ENCODE measurements at regions not wholly inside any gene's neighbourhood (a gene's known extent, or its start where the extent isn't known, plus 50 kb on each side); places are given as distances from the start of the nearest gene placed in this dataset.
A peak's percentile ranks its signal among the peaks of the same experiment; 100 is the strongest.
"Not testable (repeated sequence)": the region's sequence is repeated elsewhere in the genome, so short reads cannot be mapped to it uniquely, and the experiment has no call there.

DNA sequence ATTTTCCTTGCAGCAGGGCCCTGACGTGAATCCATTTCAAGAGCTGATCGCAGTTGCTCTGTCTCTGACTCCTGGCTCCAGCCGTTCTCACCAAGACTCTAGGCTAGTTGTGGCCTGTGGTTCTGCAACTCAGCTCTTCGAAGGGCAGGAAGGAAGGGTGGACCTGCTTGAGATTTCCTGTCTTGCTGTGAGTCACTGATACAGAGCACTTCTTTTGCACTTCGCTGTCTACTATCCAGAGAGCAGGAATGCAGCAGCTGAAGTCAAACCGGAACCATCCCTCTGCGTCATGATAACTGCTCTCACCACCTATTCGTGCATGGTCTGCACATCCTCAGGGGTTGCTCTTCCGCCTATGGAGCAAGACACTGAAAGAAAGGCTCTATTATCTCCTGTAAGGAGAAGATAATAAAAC, 59.7 kb downstream of the RAP2B start:
- peaks cover 2% of the 10 kb centered on the region for H3K36me3 Mint-ChIP-seq (ENCODE audit: insufficient read depth)
- ATAC-seq, result peak; percentile 96 to 98
- peaks cover 6% of the 10 kb centered on the region for H3K9me3 Mint-ChIP-seq
- H3K27me3 Mint-ChIP-seq (ENCODE audit: low read depth), result no peaks in the 10 kb centered on the region
- DNase-seq, result peak; percentile 56
- peaks cover 64% of the 10 kb centered on the region for H3K4me1 Mint-ChIP-seq (ENCODE audit: low read depth)
- peak overlapping the region; percentile 80 for H3K4me3 Mint-ChIP-seq

DNA sequence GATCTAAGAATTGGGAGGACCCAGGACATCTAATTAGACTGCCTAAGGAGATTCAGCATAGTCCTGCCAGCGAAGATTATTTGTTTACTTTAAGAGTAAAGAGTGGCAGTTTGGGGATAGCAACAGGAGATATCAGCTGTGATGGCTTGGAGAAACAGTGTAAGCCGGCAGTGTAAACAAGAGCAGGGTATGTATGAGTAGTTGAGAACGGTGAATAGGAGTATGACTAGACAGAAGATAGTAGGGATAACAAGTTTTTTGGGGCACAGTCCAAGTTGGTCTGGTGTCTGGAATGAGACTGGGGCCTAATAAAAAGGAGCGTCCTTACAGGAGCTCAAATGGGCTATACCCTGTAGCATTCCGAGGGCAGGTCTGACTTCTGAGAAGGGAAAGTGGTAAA, 64.9 kb downstream of the RAP2B start:
- not testable (repeated sequence) for ATAC-seq; H3K9me3 Mint-ChIP-seq; DNase-seq; H3K27me3 Mint-ChIP-seq (ENCODE audit: low read depth); H3K36me3 Mint-ChIP-seq (ENCODE audit: insufficient read depth); H3K4me3 Mint-ChIP-seq
- peaks cover 21% of the 10 kb centered on the region for H3K4me1 Mint-ChIP-seq (ENCODE audit: low read depth)

DNA sequence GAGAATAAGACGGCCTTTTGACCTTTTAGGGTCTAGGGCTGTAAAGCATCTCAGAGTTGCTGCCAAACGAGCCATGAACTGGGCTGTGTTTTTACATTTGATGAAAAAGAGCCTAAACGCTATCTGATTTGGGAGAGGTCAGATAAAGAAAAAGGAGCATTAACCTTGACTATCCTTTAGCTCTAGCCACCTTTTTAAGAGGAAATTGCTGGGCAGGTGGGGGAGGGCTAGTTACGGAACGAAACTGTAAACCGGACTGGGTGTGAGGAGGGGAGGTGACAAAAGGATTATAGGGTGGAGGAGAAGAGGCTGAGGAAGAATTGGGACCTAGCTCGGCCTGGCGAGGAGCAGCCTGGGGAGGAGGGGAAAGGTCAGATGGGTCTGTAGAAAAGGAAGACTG, 68.4 kb downstream of the RAP2B start:
- DNase-seq; H3K9me3 Mint-ChIP-seq; ATAC-seq; H3K36me3 Mint-ChIP-seq (ENCODE audit: insufficient read depth); H3K4me3 Mint-ChIP-seq; H3K27me3 Mint-ChIP-seq (ENCODE audit: low read depth): not testable (repeated sequence)
- peaks cover 13% of the 10 kb centered on the region for H3K4me1 Mint-ChIP-seq (ENCODE audit: low read depth)

DNA sequence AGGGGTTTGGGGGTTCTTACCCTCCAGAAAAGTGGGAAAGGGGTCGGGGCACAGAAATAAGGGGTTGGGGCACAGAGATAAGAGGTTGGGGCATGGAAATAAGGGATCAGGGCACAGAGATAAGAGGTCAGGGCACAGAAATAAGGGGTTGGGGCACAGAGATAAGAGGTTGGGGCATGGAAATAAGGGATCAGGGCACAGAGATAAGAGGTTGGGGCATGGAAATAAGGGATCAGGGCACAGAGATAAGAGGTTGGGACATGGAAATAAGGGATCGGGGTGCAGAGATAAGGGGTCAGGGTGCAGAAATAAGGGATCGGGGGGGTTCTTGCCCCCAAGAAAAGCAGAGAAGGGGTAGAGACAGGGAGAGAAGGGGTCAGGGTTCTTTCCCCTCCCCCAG, 69.2 kb downstream of the RAP2B start:
- H3K4me3 Mint-ChIP-seq; H3K27me3 Mint-ChIP-seq (ENCODE audit: low read depth); H3K36me3 Mint-ChIP-seq (ENCODE audit: insufficient read depth); ATAC-seq; H3K9me3 Mint-ChIP-seq; DNase-seq: not testable (repeated sequence)
- peaks cover 13% of the 10 kb centered on the region for H3K4me1 Mint-ChIP-seq (ENCODE audit: low read depth)

DNA sequence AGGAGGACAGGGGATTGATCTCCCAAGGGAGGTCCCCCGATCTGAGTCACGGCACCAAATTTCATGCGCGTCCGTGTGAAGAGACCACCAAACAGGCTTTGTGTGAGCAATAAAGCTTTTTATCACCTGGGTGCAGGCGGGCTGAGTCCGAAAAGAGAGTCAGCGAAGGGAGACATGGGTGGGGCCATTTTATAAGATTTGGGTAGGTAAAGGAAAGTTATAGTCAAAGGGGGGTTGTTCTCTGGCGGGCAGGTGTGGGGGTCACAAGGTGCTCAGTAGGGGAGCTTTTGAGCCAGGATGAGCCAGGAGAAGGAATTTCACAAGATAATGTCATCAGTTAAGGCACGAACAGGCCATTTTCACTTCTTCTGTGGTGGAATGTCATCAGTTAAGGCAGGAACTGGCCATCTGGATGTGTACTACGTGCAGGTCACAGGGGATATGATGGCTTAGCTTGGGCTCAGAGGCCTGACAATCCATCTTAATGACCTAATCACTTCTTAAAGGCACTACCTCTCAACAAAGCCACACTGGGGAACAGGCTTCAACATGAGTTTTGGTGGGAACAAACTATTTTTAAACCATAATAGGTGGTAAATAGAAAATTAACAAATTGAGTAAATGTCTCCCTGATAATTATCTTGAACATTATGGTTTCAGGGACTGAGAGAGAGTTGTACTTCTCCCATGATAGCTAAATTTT, 70.2 kb downstream of the RAP2B start:
- DNase-seq; H3K4me3 Mint-ChIP-seq; ATAC-seq; H3K27me3 Mint-ChIP-seq (ENCODE audit: low read depth); H3K9me3 Mint-ChIP-seq; H3K36me3 Mint-ChIP-seq (ENCODE audit: insufficient read depth): not testable (repeated sequence)
- H3K4me1 Mint-ChIP-seq (ENCODE audit: low read depth), result peaks cover 13% of the 10 kb centered on the region

DNA sequence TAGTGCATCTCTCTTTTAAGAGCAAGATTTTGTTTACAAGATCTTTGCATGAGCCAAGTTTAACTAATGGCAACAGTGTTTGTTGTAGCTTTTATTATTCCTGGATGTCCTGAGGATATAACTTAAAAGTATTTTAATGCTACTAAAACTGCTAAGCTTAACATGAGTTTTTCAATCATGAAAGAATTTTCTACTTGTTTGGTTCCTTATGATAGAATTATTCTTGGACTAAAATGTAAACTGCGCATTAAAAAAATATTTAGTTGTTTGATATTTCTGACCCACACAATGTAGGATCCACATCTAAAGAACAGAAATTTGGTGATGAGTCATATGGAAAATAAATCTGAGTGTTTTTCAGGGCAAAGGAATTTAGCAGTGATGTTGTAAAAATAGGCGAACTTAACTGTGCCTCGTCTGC, 70.8 kb downstream of the RAP2B start:
- H3K27me3 Mint-ChIP-seq (ENCODE audit: low read depth), result no peaks in the 10 kb centered on the region
- H3K4me1 Mint-ChIP-seq (ENCODE audit: low read depth), result peaks cover 13% of the 10 kb centered on the region
- H3K9me3 Mint-ChIP-seq, result no peaks in the 10 kb centered on the region
- DNase-seq (no peak), ATAC-seq (no peak)
- H3K4me3 Mint-ChIP-seq, result no peak overlapping the region
- no peaks in the 10 kb centered on the region for H3K36me3 Mint-ChIP-seq (ENCODE audit: insufficient read depth)

DNA sequence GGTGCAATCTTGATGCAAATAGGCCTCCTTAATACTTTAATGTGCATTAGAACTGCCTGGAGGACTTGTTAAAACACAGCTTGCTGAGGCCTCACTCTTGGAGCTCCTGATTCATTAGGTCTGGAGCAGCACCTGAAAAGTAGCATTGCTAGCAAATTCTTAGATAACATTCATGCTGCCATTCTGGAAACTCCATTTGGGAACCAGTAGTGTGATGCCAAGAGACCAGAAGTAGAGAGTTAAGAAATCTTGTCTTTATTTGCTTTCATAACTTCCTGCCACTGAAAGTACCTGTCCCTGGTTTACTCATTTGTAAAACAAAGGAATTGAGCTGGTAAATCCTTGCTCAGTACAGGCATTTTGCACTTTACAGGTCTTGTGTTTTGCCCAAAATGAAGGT, 72.0 kb downstream of the RAP2B start:
- no peaks in the 10 kb centered on the region for H3K27me3 Mint-ChIP-seq (ENCODE audit: low read depth)
- no peaks in the 10 kb centered on the region for H3K36me3 Mint-ChIP-seq (ENCODE audit: insufficient read depth)
- DNase-seq (no peak), ATAC-seq (no peak)
- no peaks in the 10 kb centered on the region for H3K9me3 Mint-ChIP-seq
- H3K4me1 Mint-ChIP-seq (ENCODE audit: low read depth), result peaks cover 13% of the 10 kb centered on the region
- no peak overlapping the region for H3K4me3 Mint-ChIP-seq

DNA sequence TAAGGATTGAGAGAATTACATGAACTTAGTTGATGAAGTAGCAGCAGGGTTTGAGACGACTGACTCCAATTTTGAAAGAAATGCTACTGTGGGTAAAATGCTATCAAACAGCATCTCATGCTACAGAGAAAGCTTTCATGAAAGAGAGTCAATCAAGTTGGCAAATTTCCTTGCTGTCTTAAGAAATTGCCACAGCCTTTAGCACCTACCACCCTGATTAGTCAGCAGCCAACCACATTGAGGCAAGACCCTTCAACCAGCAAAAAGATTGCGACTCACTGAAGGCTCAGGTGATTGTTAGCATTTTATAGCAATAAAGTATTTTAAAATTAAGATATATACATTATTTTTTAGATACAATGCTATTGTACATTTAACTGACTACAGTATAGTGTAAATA, 80.9 kb downstream of the RAP2B start:
- Mint-ChIP-seq H3K4me1 (ENCODE audit: low read depth) (peaks cover 14% of the 10 kb centered on the region), H3K36me3 (ENCODE audit: insufficient read depth) (peaks cover 1% of the 10 kb centered on the region), H3K4me3 (no peak overlapping the region), H3K9me3 (peaks cover 3% of the 10 kb centered on the region), H3K27me3 (ENCODE audit: low read depth) (no peaks in the 10 kb centered on the region)
- ATAC-seq (no peak), DNase-seq (no peak)

DNA sequence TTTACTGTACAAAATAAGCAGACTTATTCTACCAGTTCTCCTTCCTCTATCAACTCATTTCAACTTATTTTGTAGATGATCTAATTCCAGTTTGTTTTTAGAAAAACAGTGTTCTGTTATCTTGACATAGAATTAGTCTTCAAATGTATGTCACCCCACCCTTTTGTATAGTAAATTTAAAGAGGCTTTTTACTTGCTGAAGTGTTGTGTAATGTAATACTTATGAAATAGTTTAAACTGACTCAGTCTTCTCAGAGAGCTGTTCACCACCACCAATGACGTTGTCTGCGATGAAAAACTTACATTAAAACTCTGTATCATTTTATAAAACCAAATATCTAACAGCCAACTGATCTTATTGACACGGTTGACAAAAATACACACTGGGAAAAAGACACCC, 82.9 kb downstream of the RAP2B start:
- Mint-ChIP-seq H3K9me3 (peaks cover 3% of the 10 kb centered on the region), H3K36me3 (ENCODE audit: insufficient read depth) (peaks cover 1% of the 10 kb centered on the region), H3K27me3 (ENCODE audit: low read depth) (no peaks in the 10 kb centered on the region), H3K4me3 (no peak overlapping the region), H3K4me1 (ENCODE audit: low read depth) (peaks cover 25% of the 10 kb centered on the region)
- ATAC-seq (no peak), DNase-seq (no peak)

DNA sequence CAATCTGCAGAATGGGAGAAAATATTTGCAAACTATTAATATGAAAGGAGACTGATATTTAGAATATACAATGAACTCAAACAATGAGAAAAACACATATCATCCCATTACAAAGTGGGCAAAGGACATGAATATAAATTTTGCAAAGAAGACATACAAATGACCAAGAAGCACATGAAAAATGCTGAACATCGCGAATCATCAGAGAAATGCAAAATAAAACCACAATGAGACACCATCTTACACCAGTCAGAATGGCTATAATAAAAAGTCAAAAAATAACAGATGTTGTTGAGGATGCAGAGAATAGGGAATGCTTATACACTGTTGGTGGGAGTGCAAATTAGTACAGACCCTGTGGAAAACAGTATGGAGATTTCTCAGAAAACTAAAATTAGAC, 83.6 kb downstream of the RAP2B start:
- Mint-ChIP-seq H3K27me3 (ENCODE audit: low read depth) (no peaks in the 10 kb centered on the region), H3K9me3 (peaks cover 3% of the 10 kb centered on the region)
- ATAC-seq, result no peak

DNA sequence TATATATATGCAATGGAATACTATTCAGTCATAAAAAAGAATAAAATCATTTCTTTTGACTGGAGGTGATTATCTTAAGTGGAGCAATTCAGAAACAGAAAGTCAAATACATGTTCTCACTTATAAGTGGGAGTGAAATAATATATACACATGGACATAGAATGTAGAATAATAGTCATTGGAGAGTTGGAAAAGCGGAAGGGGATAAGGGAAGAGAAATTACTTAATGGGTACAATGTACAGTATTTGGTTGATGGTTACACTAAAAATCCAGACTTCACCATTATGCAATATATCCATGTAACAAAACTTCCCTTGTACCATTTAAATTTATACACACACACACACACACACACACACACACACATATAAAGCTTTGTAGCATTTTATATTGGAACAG, 84.3 kb downstream of the RAP2B start:
- Mint-ChIP-seq H3K36me3 (ENCODE audit: insufficient read depth) (peaks cover 1% of the 10 kb centered on the region), H3K4me1 (ENCODE audit: low read depth) (peaks cover 33% of the 10 kb centered on the region), H3K4me3 (no peak overlapping the region), H3K27me3 (ENCODE audit: low read depth) (no peaks in the 10 kb centered on the region), H3K9me3 (peaks cover 3% of the 10 kb centered on the region)
- ATAC-seq (no peak), DNase-seq (no peak)

More for the DNA sequence above, 83.6 kb downstream of the RAP2B start:
- Mint-ChIP-seq H3K4me1 (ENCODE audit: low read depth) (peaks cover 32% of the 10 kb centered on the region), H3K4me3 (no peak overlapping the region), H3K36me3 (ENCODE audit: insufficient read depth) (peaks cover 1% of the 10 kb centered on the region)
- no peak for DNase-seq

DNA sequence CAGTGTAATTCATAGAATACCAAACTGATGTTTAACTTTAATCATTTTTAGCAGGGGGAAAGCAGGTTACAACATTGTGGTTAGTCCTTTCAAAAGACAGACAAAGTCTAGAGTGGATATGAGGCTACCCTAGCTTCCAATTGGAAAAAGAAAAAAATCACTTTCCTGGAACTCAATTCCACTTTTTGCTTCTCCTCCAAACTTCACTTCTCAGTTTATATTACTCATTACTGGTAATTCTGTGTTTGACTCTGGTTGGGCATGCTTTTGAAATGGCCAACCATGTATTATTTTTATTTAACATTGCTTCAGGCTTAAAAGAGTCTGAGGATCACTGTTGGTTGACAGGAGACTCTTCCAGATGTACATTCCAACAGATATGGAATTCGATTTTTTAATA, 84.8 kb downstream of the RAP2B start:
- Mint-ChIP-seq H3K4me1 (ENCODE audit: low read depth) (peaks cover 33% of the 10 kb centered on the region), H3K9me3 (peaks cover 4% of the 10 kb centered on the region), H3K36me3 (ENCODE audit: insufficient read depth) (peaks cover 1% of the 10 kb centered on the region), H3K27me3 (ENCODE audit: low read depth) (no peaks in the 10 kb centered on the region), H3K4me3 (no peak overlapping the region)
- DNase-seq, result no peak
- ATAC-seq, result no peak

DNA sequence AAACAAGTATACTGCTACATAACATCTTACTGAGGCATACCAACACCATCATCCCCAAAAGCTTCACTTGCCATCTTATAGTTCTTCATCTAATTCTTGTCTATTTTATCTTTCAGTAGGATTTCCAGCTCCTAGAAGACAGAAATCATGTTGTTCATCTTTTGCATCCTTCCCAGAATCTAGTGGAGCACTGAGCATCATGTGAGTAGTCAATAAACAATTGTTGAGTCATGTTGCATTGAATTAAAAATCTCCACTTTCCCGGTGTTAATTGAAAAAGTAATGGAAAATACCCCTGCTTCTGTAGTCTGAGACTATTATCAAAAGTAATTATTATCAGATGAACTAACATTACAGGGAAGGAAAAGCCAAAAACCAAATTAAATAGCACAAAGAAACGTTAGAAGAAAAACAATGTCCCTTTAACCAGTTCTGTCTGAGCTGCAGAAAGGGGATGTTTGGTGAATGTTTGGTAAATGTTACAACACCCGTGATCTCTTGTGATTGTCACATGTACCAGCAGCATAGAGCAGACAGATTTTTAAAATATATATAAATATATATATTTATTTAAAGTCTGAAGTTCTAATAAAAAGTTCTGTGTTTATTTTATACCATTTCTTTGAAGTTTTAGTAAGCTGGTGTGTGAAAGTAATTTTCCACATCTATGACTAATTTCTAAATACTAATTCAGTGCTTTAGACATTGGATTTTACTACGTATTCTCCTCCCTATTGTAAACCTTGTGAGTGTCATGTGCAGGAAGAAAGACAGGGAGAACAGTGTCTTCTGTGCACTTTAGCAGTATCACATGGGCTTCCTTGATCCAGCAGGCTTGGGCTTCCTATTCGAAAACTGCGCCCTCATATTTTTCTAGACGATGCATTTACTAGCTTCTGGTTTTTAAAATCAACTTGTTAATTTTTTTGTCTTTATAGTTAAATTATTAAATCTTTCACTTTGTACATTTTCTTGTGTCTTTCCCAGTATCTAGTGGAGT, 85.6 kb downstream of the RAP2B start:
- no peak overlapping the region for H3K4me3 Mint-ChIP-seq
- DNase-seq (no peak), ATAC-seq (no peak)
- H3K27me3 Mint-ChIP-seq (ENCODE audit: low read depth), result no peaks in the 10 kb centered on the region
- peaks cover 30% of the 10 kb centered on the region for H3K4me1 Mint-ChIP-seq (ENCODE audit: low read depth)
- no peaks in the 10 kb centered on the region for H3K36me3 Mint-ChIP-seq (ENCODE audit: insufficient read depth)
- peaks cover 9% of the 10 kb centered on the region for H3K9me3 Mint-ChIP-seq

DNA sequence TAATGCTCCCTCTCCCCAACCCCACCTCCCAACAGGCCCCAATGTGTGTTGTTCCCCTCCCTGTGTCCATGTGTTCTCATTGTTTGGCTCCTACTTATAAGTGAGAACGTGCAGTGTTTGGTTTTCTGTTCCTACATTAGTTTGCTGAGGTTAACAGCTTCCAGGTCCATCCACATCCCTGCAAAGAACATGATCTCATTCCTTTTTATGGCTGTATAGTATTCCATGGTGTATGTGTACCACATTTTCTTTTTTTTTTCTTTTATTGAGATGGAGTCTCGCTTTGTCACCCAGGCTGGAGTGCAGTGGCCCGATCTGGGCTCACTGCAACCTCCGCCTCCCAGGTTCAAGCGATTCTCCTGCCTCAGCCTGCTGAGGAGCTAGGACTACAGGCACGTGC, 86.8 kb downstream of the RAP2B start:
- not testable (repeated sequence) for ATAC-seq; H3K27me3 Mint-ChIP-seq (ENCODE audit: low read depth); DNase-seq; H3K36me3 Mint-ChIP-seq (ENCODE audit: insufficient read depth); H3K4me3 Mint-ChIP-seq; H3K9me3 Mint-ChIP-seq
- peaks cover 27% of the 10 kb centered on the region for H3K4me1 Mint-ChIP-seq (ENCODE audit: low read depth)

DNA sequence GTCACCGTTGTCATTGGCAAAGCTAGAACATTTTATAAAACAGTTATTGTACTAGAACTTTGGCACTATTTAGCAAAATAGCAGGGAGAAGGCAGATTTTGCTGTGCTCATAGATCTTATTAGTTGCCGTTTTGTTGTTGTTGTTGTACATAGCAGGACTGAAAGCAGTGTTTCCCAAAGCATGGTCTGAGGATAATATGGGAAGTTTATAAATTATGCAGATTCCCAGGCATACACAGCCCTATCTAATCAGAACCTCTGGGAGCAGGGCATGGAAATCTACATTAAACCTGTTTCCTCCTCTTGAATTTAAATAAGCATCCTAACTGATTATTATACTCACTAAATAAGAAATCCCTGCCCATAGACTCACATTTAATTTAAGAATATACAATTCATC, 87.9 kb downstream of the RAP2B start:
- H3K36me3 Mint-ChIP-seq (ENCODE audit: insufficient read depth), result no peaks in the 10 kb centered on the region
- no peaks in the 10 kb centered on the region for H3K27me3 Mint-ChIP-seq (ENCODE audit: low read depth)
- no peak overlapping the region for H3K4me3 Mint-ChIP-seq
- peaks cover 27% of the 10 kb centered on the region for H3K4me1 Mint-ChIP-seq (ENCODE audit: low read depth)
- DNase-seq (no peak), ATAC-seq (no peak)
- H3K9me3 Mint-ChIP-seq, result peaks cover 9% of the 10 kb centered on the region

Measured in activated T-cell treated with anti-CD3 and anti-CD28 coated beads, Interleukin-2, amount 50 U/mL, for 4 hours (primary cell).